CD4-positive, alpha-beta T cell (primary cell): ENCODE measurements at regions not wholly inside any gene's neighbourhood (a gene's known extent, or its start where the extent isn't known, plus 50 kb on each side); places are given as distances from the start of the nearest gene placed in this dataset.

ENCODE experiments used
- ATAC-seq: fragments of 200-7000 bp; cut with Tn5 transposase; one replicate; pipeline ENCODE4 v1.10.0; 2022; ENCODE audit warnings: mild to moderate bottlenecking; ENCODE audit not compliant: poor library complexity
- CTCF ChIA-PET: fragments of 350-600 bp; sonication (Branson Sonifier 250); formaldehyde crosslinking; loops from one replicate; lab custom pipeline; 2021; ENCODE audit warnings: antibody characterized with exemption, inconsistent platforms; lab: Charles Lee
- POLR2A ChIA-PET: fragments of 350-600 bp; sonication (Branson Sonifier 250); formaldehyde crosslinking; loops from one replicate; lab custom pipeline; 2021; ENCODE audit warnings: antibody characterized with exemption, inconsistent platforms; lab: Charles Lee
- DNase-seq, 14 experiments: peaks; one replicate each; pipeline ENCODE4 v3.0.0-alpha.2; 2013 to 2020; ENCODE audit warnings: mixed read lengths in 2 of 14
- H3K27ac ChIP-seq, 2 donors: one replicate each; pipeline versions ENCODE4 v1.5.1 to v1.7.0; 2013; ENCODE audit warnings: low read length in 2 of 2, low read depth in 1 of 2, mild to moderate bottlenecking in 1 of 2
- H3K27me3 ChIP-seq, 2 experiments: 1 replicate in 1 of 2; 2 replicates in 1 of 2; pipeline versions ENCODE4 v1.6.1 to v1.7.0; 2013; ENCODE audit warnings: low read length in 2 of 2, control low read depth in 1 of 2, mild to moderate bottlenecking in 1 of 2, moderate library complexity in 1 of 2; ENCODE audit not compliant: insufficient read depth in 2 of 2, control insufficient read depth in 1 of 2
- H3K36me3 ChIP-seq: one replicate; pipeline ENCODE4 v1.6.1; 2013; ENCODE audit warnings: low read length, control low read depth; ENCODE audit not compliant: insufficient read depth
- H3K4me1 ChIP-seq: one replicate; pipeline ENCODE4 v1.6.1; 2013; ENCODE audit warnings: low read length, control low read depth; ENCODE audit not compliant: insufficient read depth
- H3K4me3 ChIP-seq: one replicate; pipeline ENCODE4 v1.5.1; 2013; ENCODE audit warnings: mild to moderate bottlenecking, low read length, moderate library complexity
- H3K9me3 ChIP-seq, 2 experiments: 1 replicate in 1 of 2; 2 replicates in 1 of 2; pipeline versions ENCODE4 v1.6.1 to v1.7.0; 2013; ENCODE audit warnings: low read length in 2 of 2, mild to moderate bottlenecking in 2 of 2, control low read depth in 1 of 2, moderate library complexity in 1 of 2; ENCODE audit not compliant: control insufficient read depth in 1 of 2, insufficient read depth in 1 of 2
- H3K27ac Mint-ChIP-seq: one replicate; pipeline ENCODE4 v1.8.0; 2020; ENCODE audit warnings: mixed read lengths
- H3K27me3 Mint-ChIP-seq: one replicate; pipeline ENCODE4 v1.8.0; 2021; ENCODE audit warnings: mixed read lengths
- H3K36me3 Mint-ChIP-seq: one replicate; pipeline ENCODE4 v1.8.0; 2021; ENCODE audit warnings: low read depth, mixed read lengths
- H3K4me1 Mint-ChIP-seq: one replicate; pipeline ENCODE4 v1.8.0; 2021; ENCODE audit warnings: low read depth, mixed read lengths
- H3K4me3 Mint-ChIP-seq: one replicate; pipeline ENCODE4 v1.8.0; 2020; ENCODE audit warnings: mild to moderate bottlenecking, mixed read lengths
- H3K9me3 Mint-ChIP-seq: one replicate; pipeline ENCODE4 v1.8.0; 2020; ENCODE audit warnings: mixed read lengths
- CTCF ChIP-seq: fragments of 200-600 bp; IDR thresholded peaks from one replicate; pipeline ENCODE4 v1.8.0; 2022; ENCODE audit warnings: antibody characterized with exemption, mild to moderate bottlenecking
- intact Hi-C, 2 experiments: fragments of 100-400 bp; cut with DNase I in 1 of 2; cut with micrococcal nuclease in 1 of 2; formaldehyde crosslinking; loops; one replicate each; pipeline versions ENCODE4 v1.15.1 to v1.9.0; 2023 to 2025; cut with DNase I, micrococcal nuclease

- H3K4me3 Mint-ChIP-seq, result no peak overlapping the region
- Histone ChIP-seq H3K36me3 (no peaks in the 10 kb centered on the region), H3K4me3 (no peak overlapping the region), H3K9me3 (peaks cover 0 to 5% of the 10 kb centered on the region in 2 experiments), H3K27ac (no peak overlapping the region), H3K4me1 (no peaks in the 10 kb centered on the region), H3K27me3 (no peaks in the 10 kb centered on the region)
- no peaks in the 10 kb centered on the region for H3K9me3 Mint-ChIP-seq
- no peaks in the 10 kb centered on the region for H3K36me3 Mint-ChIP-seq
- no peaks in the 10 kb centered on the region for H3K27me3 Mint-ChIP-seq
- ChIA-PET CTCF (no interaction called here), POLR2A (no interaction called here)
- intact Hi-C loops, result no loop called here
- ATAC-seq, result no peak
- DNase-seq, result no peak
- H3K4me1 Mint-ChIP-seq, result no peaks in the 10 kb centered on the region
- H3K27ac Mint-ChIP-seq, result no peak overlapping the region
- TF ChIP-seq CTCF, result no peak
These were observed 537.8 kb upstream of the BRINP1 start for GRCh38 chr9:119907056-119907455.

- H3K27me3 ChIP-seq, result no peaks in the 10 kb centered on the region
- Mint-ChIP-seq H3K9me3 (no peaks in the 10 kb centered on the region), H3K27ac (no peak overlapping the region), H3K36me3 (no peaks in the 10 kb centered on the region), H3K4me3 (no peak overlapping the region), H3K4me1 (no peaks in the 10 kb centered on the region), H3K27me3 (no peaks in the 10 kb centered on the region)
- no peak for TF ChIP-seq CTCF
- H3K4me3 ChIP-seq, result no peak overlapping the region
- DNase-seq, result no peak
- ATAC-seq, result no peak
- ChIA-PET CTCF (no interaction called here), POLR2A (no interaction called here)
- peaks cover 0 to 5% of the 10 kb centered on the region in 2 experiments for H3K9me3 ChIP-seq
- no peak overlapping the region for H3K27ac ChIP-seq
- H3K4me1 ChIP-seq, result no peaks in the 10 kb centered on the region
- H3K36me3 ChIP-seq, result no peaks in the 10 kb centered on the region
- intact Hi-C loops, result no loop called here
These were observed 536.5 kb upstream of the BRINP1 start for GRCh38 chr9:119905724-119906123.

- TF ChIP-seq CTCF, result no peak
- Mint-ChIP-seq H3K27ac (no peak overlapping the region), H3K36me3 (no peaks in the 10 kb centered on the region), H3K9me3 (no peaks in the 10 kb centered on the region), H3K27me3 (no peaks in the 10 kb centered on the region), H3K4me1 (no peaks in the 10 kb centered on the region), H3K4me3 (no peak overlapping the region)
- ChIA-PET CTCF (no interaction called here), POLR2A (no interaction called here)
- ATAC-seq (no peak), DNase-seq (no peak)
- Histone ChIP-seq H3K27me3 (no peaks in the 10 kb centered on the region), H3K36me3 (no peaks in the 10 kb centered on the region), H3K9me3 (peaks cover 0 to 5% of the 10 kb centered on the region in 2 experiments), H3K4me1 (no peaks in the 10 kb centered on the region), H3K27ac (no peak overlapping the region), H3K4me3 (no peak overlapping the region)
- intact Hi-C loops, result no loop called here
These were observed 534.6 kb upstream of the BRINP1 start for GRCh38 chr9:119903851-119904250.
